ENCODE measurements at regions not wholly inside any gene's neighbourhood (a gene's known extent, or its start where the extent isn't known, plus 50 kb on each side); places are given as distances from the start of the nearest gene placed in this dataset.

DNA sequence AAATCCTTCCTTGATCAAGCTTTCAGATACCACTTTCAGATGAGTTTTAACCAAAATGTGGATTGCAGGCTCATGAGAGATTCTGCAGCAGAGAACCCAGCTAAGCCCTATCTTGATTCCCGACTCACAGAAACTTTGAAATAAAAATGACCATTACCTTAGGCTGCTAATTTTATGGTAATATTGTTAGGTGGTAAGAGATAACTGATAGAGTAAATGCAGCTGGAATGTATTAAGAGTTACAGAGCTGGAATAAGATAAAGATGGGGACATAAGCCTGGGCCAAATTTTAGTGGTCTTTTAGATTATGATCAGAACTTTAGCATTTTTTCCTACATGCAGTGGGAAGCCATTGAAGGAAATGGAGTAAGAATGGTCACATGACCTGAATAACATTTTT lies 1074.0 kb downstream of the CDH11 start:
- no peak for DNase-seq (ENCODE audit: low read depth)

DNA sequence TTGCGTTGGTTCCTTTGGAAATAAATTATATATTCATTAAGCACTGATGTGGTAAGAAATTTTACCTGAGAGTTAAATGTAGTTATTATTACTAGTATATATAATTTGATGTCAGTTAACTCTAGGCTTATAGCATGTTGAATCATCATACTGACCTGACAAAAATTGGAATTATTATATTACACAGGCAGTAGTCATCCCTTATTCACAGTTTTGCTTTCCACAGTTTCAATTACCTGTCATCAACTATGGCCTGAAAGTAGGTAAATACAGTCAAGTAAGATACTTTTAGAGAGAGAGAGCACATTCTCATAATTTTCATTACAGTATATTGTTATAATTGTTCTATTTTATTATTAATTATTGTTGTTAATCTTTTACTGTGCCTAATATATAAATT lies 1074.7 kb downstream of the CDH11 start:
- DNase-seq (ENCODE audit: low read depth), result no peak

DNA sequence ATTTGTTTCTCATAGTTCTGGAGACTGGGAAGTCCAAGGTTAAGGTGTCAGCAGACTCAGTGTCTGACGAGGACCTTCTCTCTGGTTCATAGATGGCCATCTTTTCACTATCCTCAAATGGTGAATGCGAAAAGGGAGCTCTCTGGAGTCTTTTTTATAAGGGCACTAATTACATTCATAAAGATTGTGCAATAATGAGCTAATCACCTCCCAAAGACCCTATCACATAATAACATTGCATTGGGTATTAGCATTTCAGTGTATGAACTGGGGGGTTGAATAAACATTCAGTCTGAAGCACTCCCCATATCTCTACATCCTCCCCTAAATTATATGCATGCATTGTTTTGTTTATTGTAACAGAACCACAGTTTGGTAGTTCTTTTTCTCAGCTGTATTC lies 1086.5 kb downstream of the CDH11 start:
- no peak for DNase-seq (ENCODE audit: low read depth)

DNA sequence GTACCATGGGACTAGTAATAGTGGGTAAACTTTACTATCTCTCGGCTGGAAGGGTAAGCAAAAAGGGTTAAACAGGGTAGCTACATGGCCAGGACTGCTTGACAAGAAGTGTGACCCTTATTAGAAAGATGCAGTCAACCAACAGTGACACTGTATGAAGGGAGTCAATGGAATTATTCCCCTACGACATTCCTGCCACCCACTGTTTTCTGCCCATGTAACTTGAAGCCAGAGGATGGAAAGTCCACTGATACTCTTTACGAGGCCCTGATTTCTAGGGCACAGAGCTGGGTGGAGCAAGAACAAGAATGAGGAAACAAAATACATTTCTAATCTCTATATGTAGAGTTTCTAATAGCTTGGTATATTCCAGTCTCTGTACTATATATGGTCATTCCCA lies 1102.5 kb downstream of the CDH11 start:
- DNase-seq (ENCODE audit: low read depth), result no peak

DNA sequence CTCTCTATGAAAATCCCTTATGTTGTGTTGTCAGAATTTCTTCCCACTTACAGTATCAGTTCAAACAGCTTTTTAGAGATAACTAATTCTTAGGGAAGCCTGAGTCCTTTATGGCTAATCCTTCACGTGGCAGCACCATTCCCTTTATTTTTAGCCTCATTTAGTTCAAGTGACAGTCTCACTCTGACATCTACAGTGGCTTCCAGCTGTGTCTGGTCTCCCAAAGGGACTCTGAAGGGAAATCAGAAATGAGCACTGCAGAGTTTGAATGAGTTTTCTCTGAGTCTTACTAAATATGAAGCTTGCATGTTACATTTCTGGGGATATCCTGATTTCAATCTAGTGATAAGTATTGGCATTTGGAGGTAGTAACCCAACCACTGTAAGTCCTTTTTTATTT lies 1104.1 kb downstream of the CDH11 start:
- no peak for DNase-seq (ENCODE audit: low read depth)

DNA sequence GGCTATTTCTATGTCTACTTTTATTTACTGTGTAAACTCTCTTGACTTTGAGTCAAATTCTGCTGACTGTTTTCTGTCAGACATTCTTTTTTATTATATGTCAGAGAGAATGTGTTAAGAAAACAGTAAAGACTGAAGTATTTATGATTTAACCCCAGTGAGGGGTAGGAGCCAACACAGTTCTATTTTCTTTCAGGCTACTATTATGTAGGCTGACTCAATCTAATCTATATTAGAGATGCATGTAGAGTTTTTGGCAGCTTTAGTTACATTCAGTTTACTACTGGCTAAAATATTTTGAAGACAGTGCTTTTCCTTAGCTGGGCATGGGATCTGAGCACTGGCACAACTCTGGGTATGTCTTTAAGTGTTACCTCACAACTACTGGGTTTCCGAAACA lies 1108.0 kb downstream of the CDH11 start:
- DNase-seq (ENCODE audit: low read depth), result no peak

DNA sequence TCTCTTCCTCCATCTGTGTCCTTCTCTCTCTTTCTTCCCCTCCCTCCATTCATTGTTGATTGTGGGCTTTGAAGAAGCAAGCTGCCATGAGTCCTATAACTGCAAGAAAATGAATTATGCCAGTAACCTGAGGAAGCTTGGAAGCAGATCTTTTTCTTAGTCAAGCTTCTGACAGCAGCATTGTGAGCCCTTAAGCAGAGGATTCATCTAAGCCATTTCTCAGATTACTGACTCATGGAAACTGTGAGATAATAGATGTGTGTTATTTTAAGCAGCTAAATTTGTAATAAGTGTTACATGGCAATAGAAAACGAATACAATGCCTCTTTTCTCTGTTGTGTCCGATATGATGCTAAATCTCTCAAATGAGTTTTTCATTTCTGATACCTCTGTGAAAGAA lies 1109.7 kb downstream of the CDH11 start:
- DNase-seq (ENCODE audit: low read depth), result no peak

DNA sequence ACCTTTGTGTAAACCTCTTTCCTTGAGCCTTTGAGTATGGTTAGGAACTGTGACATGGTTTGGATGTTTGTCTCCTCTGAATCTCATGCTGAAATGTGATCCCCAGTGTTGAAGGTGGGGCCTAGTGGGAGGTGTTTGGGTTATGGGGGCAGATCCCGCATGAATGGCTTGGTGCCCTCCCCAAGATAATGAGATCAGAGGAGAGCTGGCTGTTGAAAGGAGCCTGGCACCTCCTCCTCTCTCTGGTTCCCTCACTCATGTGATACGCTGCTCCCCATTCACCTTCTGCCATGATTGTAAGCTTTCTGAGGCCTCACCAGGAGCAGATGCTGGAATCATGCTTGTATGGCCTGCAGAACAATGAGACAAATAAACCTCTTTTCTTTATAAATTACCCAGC lies 1110.2 kb downstream of the CDH11 start:
- DNase-seq (ENCODE audit: low read depth), result no peak

DNA sequence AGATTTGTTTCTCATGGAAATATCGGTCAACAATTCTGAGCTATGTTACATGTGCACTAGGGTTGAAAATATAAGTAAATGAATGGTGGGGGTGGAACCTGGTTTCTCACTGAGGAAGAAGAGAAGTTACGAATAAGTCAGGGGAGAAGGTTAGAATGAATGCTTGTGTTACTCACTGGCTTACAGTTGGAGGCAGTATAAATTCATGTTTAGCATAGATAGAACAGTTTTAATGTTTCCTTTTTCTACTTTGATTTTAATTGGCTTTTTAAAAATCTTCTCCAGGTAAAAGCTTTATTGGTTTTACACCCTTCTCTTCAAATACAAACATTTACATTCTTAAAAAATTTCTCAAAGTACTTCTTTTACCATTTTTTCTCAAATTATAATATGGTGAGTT lies 1113.7 kb downstream of the CDH11 start:
- DNase-seq (ENCODE audit: low read depth), result no peak

DNA sequence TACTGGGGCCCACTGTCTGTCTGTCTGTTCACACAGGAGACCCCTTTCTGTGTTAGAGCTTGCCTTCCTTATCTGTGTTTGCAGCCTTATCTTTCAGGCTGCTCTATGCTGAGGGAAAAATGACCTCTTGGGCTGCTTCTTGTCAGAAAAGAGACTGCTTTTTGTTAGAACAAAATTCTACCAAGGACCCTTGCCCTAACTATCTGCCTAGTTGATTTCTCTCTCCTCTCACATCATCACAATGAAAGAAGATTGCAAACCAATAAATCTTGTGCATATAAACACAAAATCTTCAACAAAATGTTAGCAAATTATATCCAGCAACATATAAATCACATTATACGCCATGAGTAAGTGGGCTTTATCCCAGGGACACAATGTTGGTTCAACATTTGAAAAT lies 1117.7 kb downstream of the CDH11 start:
- no peak for DNase-seq (ENCODE audit: low read depth)

DNA sequence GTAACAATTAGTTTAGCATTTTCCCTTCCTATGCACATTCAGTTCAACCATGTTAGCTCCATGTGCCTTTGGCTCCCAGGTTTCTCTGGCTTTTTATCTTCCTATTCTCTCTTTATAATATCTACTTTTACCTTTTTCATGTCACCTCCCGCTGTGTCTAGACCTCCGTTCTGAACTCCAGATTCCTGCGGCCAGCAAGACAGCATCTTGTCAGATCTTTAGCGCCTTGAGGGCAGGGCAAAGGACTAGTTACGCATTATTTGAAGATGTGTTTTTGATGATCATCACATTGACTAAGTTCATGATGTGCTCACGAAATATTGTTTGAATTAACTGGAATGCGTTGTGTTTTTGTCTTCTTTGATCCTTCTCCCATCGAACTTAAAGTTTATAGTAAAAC lies 1126.8 kb downstream of the CDH11 start:
- no peak for DNase-seq (ENCODE audit: low read depth)

DNA sequence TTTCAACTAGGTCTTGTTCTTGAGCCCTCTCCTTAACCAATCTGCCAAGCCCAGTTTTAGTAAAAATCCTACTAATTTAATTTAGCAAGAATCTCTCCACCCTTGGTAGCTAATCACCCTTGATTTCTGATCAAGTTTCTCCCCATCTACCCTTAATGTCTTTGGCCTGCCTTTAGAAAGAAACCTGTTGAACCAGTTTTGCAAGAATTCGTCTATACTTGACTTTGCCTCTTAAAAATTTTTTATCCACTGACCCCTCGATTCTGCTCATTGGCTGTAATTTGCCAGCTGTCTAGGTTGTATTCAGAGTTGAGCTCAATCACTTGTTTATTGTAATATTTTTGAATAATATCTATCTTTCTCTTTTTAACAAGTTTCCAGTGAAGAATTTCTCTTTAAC lies 1138.5 kb downstream of the CDH11 start:
- DNase-seq (ENCODE audit: low read depth), result no peak

DNA sequence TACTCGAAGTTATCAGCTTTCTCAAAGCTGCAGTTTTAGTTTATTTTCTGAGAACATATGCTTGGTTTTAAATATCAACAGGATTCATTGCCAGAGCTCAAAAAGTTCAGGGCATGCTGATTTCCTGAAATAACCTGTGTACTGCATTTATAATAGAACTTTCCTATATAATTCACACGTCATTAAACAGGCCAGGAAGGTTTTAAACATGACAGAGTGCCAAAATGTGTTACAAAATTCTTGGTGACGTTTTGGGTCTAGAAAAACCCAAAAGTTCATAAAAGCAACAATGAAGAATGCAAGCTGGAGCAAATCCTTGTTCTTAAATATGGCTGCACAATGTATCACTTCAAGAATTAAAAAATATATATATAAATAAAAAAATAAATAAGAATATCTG lies 1139.1 kb downstream of the CDH11 start:
- DNase-seq (ENCODE audit: low read depth), result no peak

DNA sequence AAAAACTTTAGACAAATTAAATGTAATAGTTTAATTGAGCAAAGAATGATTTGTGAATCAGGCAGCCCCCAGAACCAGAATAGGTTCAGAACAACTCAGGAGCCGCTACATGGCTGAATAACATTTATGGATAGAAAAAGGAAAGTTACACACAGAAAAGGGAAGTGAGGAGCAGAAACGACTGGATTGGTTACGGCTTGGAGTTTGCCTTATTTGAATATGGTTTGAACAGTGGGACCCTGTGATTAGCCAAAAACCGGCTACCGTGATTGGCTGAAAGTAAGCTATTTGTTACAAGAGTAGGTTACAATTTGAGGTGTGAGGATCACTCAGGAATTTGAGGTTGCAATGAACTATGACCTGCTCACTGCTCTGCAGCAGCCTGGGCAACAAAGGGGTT lies 1139.8 kb downstream of the CDH11 start:
- no peak for DNase-seq (ENCODE audit: low read depth)

DNA sequence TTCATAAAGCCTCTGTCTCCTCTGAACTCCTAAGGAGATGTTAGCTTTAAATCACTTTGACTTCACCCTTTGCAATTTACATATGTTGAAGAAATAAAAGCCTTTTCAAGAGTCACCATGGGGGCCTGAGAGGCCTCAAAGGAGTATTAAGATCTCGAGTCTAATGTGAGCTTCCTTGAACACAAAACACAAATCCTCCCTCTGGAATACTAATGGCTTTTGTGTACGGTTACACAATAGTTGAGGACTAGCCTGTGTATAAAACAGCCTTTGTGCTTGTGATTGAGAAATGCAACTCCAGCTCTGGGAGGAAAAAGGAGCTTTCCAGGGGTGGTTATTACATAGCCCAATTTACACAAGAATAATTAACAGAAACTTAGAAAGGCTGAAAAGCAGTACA lies 1140.2 kb downstream of the CDH11 start:
- DNase-seq (ENCODE audit: low read depth), result no peak

DNA sequence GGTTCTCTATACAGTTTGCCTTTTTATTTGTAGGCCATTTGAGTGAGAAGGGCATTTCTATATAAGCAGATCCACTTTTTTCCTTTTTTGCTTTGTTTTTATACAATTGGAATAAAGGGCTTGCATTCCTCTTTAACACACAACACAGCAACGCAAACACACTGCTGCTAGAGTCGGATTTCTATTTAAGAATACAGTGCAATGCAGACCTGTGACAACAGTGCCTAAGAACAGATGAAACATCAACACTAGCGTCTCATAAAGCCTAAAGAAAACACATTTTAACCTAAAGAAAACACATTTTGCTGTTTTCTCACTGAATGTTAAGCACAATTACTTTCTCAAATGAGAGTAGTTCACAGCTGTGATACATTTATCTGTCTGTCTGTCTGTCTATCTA lies 1141.1 kb downstream of the CDH11 start:
- DNase-seq (ENCODE audit: low read depth), result no peak

DNA sequence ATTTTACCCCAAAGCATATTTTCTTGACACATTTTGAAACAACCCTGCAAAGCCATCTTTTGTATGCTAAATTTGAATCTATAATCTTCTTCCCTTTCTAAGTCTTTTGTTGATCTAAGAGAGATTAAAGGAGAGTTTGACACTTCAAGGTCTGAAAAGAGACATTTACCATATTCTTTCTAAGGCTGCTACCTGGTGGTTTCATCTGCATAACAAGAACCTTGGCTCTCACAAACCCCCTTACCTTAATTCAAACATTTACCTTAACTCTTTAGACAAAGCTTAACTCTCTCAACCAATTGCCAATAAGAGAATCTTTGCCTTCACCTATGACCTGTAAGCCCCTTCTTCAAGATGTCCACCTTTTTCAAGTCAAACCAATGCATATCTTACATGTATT lies 1143.6 kb downstream of the CDH11 start:
- DNase-seq (ENCODE audit: low read depth), result no peak

DNA sequence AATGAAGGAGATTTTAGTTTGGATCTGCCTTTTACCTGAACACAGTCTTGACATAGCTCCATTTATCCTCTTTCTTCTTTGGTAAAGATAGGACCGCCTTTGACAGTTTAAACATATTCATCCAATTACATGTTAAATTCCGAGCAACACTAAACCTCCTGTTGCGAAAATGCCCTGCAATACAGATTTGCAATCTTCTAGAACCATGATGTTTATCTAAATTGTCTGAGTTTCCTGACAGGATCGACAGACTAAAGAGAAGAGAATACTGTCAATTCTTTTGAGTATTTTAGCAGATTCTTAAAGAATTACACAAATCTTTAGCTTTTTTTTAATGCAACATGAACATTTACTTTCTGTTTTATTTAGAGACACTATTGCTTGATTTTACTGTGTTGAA lies 1145.5 kb downstream of the CDH11 start:
- no peak for DNase-seq (ENCODE audit: low read depth)

DNA sequence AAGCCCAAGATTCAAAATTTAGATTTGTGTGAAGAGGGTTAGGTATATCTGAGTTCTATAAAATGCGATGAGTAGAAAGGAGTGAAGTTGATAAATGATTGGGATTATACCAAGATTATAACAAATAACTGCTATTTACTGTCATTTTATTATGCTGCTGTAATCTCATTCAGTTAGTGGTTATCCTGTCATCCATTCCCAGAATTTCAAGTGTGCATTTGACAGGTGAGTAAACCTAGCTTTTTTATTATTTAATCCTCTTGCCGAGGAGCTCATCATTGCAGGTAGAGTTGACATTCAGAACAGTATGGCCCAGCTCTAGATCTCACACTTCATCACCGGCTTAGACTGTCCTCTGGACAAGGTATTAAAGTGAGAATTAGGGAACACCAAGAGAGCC lies 1146.2 kb downstream of the CDH11 start:
- DNase-seq (ENCODE audit: low read depth), result no peak

DNA sequence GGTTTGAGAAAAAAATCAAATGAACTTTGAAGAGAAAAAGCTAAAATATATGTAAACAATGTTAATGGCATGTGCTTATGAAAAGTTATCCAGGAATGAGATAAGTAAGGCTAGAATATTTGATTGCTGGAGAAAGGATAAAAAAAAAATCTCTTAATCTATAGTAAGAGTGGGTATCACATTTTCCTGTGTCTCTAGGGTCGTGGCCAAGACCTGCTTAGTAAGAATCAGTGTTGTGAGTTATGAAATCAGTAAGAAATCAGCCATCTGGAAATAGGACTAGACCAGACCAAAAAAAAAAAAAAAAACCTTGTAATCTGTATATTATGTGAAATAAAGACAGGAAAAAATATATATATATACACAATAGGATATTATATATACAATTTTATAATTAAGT lies 1153.9 kb downstream of the CDH11 start:
- DNase-seq (ENCODE audit: low read depth), result no peak

DNA sequence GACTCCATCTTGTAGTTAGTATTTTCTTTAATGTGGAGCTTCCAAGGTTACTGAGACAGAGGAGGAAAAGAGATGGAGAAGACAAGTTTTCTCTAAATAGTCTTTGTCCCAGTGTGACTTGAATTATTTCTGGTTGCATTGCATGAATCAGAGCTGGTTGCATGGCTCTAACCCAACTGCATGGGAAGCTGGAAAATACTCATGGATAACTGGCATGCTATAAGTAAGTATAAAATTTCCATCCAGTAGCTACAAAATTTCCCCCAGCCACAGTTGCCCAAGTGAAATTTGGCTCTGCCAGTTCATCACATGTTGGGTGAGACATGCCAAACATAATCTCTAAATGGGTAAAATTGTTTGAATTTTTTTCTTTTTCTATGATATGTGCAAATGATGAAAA lies 1161.5 kb downstream of the CDH11 start:
- DNase-seq (ENCODE audit: low read depth), result no peak

DNA sequence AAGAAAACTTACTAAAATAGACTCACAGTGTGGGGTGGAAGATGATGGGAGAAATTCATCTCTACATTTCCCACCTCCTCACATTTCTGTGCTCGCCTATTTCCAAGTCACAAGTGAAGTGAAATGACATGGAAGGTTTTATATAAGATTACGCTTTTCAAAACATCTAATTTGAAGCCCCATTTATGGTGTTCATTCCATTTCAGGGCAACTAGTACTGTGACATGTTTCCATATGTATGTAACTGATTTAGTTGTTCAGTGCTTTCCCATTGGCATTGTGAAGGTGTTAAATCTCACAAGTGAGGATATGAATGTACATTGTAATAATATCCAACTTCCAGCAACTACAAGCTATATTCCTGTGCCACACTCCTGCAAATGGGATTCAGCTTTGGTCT lies 1174.8 kb downstream of the CDH11 start:
- DNase-seq (ENCODE audit: low read depth), result no peak

DNA sequence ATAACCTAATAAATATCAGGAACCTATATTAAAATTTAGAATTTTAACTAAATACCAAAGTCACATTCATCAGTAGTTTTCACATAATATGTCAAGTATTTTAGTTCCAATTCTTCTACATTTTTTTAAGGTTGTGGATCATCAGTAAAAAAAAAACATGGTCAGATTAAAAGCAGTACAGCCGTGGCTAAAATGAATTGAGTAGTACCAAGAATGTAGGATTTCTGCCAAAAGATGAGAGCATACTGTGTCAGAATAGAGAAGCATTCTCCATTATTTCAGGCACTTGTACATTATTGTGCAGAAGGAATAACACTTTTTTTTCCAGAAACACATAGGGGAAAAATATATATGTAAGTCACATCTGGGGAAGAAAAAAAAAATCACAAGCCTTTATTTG lies 1176.1 kb downstream of the CDH11 start:
- no peak for DNase-seq (ENCODE audit: low read depth)

DNA sequence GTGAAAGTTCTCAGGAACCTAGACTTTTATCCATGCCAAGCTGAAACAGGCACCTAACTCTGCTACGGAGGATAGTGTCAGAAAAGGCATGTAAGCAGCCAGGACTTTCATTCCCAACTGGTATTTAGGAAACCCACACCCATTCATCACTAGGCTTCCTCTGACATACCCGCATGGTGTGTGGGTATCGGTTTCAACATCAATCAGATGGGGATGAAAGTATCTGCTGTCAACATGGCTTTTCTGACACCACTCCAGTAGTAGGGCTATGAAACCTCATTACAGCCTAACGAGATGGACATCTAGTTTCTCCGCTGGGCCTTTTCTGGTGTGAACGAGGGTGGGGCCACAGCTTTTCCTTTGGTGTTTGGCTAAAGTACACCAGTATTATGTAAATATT lies 1178.3 kb downstream of the CDH11 start:
- no peak for DNase-seq (ENCODE audit: low read depth)

DNA sequence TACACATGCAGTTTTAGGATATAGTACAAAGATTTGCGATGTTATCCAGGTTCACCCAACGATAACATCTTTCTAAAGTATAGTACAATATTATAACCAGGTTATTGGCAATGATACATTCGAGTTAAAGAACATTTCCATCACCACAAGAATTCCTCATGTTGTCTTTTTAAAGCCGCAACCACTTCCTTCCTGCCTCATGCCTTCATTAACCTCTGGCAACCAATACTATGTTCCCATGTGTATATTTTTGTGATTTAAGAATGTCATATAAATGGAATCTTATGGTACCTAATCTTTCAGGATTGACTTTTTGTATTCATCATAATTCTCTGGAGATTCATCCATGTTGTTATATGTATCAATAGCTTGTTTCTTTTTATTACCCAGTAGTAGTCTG lies 1183.2 kb downstream of the CDH11 start:
- DNase-seq (ENCODE audit: low read depth), result peak; percentile 4
